ENCODE measurements at regions not wholly inside any gene's neighbourhood (a gene's known extent, or its start where the extent isn't known, plus 50 kb on each side); places are given as distances from the start of the nearest gene placed in this dataset.

DNA sequence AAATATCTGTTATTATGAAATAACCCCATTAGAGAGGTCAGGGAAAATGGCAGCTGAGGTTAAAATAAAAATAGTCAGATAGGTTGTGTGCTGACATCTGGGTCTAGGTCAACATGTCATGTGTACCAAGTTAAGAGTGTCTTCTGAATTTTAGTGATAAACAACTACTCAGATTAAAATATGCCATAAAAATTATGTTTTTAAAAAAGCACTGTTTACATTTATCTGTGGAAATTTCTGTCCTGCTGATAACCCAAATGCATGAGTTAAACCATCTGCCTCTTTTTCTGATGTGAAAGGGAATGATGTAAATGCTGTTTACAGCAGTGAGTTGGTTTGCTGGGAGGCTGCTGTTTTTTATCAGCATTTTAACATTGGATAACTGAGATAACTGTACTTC is 361.2 kb upstream of the TARS1 start:
- no peak for TF ChIP-seq POLR2A (IDR thresholded peaks at IDR 0.05)
- TF ChIP-seq, protein P1, sequence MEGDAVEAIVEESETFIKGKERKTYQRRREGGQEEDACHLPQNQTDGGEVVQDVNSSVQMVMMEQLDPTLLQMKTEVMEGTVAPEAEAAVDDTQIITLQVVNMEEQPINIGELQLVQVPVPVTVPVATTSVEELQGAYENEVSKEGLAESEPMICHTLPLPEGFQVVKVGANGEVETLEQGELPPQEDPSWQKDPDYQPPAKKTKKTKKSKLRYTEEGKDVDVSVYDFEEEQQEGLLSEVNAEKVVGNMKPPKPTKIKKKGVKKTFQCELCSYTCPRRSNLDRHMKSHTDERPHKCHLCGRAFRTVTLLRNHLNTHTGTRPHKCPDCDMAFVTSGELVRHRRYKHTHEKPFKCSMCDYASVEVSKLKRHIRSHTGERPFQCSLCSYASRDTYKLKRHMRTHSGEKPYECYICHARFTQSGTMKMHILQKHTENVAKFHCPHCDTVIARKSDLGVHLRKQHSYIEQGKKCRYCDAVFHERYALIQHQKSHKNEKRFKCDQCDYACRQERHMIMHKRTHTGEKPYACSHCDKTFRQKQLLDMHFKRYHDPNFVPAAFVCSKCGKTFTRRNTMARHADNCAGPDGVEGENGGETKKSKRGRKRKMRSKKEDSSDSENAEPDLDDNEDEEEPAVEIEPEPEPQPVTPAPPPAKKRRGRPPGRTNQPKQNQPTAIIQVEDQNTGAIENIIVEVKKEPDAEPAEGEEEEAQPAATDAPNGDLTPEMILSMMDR (IDR thresholded peaks at IDR 0.05 in 4 of 5, conservative IDR thresholded peaks at IDR 0.05 in 1 of 5): no peak
